ENCODE measurements at regions not wholly inside any gene's neighbourhood (a gene's known extent, or its start where the extent isn't known, plus 50 kb on each side); places are given as distances from the start of the nearest gene placed in this dataset.
A peak's percentile ranks its signal among the peaks of the same experiment; 100 is the strongest.

DNA sequence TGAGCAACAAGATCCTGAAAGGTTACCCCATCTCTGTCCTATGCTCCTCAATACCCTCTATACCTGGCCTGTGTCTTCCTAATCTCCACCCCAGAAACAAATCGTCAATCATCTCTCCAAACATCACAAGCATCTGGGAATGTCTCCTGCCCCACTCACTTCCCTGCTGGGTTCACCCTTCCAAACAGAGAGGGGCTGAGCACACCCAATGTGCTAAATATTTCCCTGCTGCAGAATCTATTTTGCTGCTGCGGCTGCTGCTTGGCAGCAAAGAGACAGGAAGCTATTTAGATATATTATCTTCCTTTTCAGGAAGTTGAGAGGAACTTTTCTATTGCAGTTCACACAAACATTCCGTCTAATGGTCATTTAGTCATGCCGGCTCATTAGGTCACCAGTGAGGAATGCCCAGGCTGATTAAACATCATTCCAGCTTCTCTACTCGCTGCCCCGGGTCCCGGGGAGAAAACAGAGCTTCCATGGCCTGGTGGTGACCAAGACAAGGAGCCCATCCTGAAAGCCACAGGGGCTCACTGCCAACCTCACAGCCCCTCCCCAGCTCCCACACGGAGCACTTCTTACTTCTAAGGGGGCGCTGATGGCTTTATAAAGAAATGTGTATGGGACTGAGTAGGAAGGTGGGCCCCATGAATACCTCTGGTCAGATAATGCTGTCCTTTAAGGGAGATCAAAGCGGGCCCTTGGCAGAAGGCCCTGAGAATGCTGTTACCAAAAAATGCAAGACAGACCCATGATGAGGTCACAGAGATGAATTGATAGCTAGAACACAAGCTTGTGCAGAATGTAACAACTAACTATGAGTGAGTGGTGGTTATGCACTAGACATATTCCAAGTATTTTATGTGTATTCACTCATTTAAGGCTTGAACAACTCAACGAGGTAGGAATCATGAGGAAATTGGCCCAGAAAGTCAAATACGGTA is 218.3 kb downstream of the SOX9 start:
- TF ChIP-seq MYC (IDR thresholded peaks at IDR 0.05; ENCODE audit: borderline replicate concordance, low read length) (no peak), CTCF (IDR thresholded peaks at IDR 0.05) (no peak), JUNB (IDR thresholded peaks at IDR 0.05) (0 out of 2 replicates have a peak, but pooled peaks have one; percentile 40)
